HEK293T (cell line): ENCODE measurements at regions not wholly inside any gene's neighbourhood (a gene's known extent, or its start where the extent isn't known, plus 50 kb on each side); places are given as distances from the start of the nearest gene placed in this dataset.
"Not testable (repeated sequence)": the region's sequence is repeated elsewhere in the genome, so short reads cannot be mapped to it uniquely, and the experiment has no call there.

Experiments
- ARNT ChIP-seq: fragments of 450-650 bp; IDR thresholded peaks from 2 replicates; pipeline ENCODE4 v1.6.1; 2017; ENCODE audit warnings: mild to moderate bottlenecking
- BHLHE40 ChIP-seq: fragments of 450-650 bp; IDR thresholded peaks from 2 replicates; pipeline ENCODE4 v1.6.1; 2016; ENCODE audit warnings: mild to moderate bottlenecking, moderate library complexity, borderline replicate concordance
- ELF4 ChIP-seq: fragments of 450-650 bp; IDR thresholded peaks from 2 replicates; pipeline ENCODE4 v1.6.1; 2017; ENCODE audit warnings: antibody characterized with exemption
- FOXA1 ChIP-seq: fragments of 450-650 bp; IDR thresholded peaks from 2 replicates; pipeline ENCODE4 v1.6.1; 2016; ENCODE audit warnings: mild to moderate bottlenecking
- FOXK2 ChIP-seq: fragments of 450-650 bp; IDR thresholded peaks from 2 replicates; pipeline ENCODE4 v1.6.1; 2016; ENCODE audit warnings: mild to moderate bottlenecking
- FOXM1 ChIP-seq: fragments of 450-650 bp; IDR thresholded peaks from 2 replicates; pipeline ENCODE4 v1.6.1; 2017; ENCODE audit warnings: mild to moderate bottlenecking, borderline replicate concordance
- HDGF ChIP-seq: fragments of 450-650 bp; IDR thresholded peaks from 2 replicates; pipeline ENCODE4 v1.6.1; 2017; ENCODE audit warnings: antibody characterized with exemption, borderline replicate concordance
- NFRKB ChIP-seq: fragments of 450-650 bp; IDR thresholded peaks from 2 replicates; pipeline ENCODE4 v1.6.1; 2016; ENCODE audit warnings: mild to moderate bottlenecking, moderate library complexity
- SP1 ChIP-seq: fragments of 450-650 bp; IDR thresholded peaks from 2 replicates; pipeline ENCODE4 v1.6.1; 2017
- SUZ12 ChIP-seq: fragments of 450-650 bp; IDR thresholded peaks from 2 replicates; pipeline ENCODE4 v1.6.1; 2016; ENCODE audit warnings: mild to moderate bottlenecking
- TARDBP ChIP-seq: fragments of 450-650 bp; IDR thresholded peaks from 2 replicates; pipeline ENCODE4 v1.6.1; 2016
- TF ChIP-seq, protein P1 (sequence below): fragments of 450-650 bp; IDR thresholded peaks from 2 replicates; pipeline ENCODE4 v1.6.1; 2016

DNA sequence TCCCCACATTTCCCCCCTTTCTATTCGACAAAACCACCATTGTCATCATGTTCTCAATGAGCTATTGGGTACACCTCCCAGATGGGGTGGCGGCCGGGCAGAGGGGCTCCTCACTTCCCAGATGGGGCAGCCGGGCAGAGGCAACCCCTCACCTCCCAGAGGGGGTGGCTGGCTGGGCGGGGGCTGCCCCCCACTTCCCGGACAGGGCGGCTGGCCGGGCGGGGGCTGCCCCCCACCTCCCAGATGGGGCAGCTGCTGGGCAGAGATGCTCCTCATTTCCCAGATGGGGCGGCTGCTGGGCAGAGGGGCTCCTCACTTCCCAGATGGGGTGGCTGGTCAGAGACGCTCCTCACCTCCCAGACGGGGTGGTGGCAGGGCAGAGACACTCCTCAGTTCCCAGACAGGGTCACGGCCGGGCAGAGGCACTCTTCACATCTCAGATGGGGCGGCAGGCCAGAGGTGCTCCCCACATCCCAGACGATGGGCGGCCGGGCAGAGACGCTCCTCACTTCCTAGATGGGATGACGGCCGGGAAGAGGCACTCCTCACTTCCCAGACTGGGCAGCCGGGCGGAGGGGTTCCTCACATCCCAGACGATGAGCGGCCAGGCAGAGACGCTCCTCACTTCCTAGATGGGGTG is 221.5 kb downstream of the NNT start:
- TF ChIP-seq, protein P1, sequence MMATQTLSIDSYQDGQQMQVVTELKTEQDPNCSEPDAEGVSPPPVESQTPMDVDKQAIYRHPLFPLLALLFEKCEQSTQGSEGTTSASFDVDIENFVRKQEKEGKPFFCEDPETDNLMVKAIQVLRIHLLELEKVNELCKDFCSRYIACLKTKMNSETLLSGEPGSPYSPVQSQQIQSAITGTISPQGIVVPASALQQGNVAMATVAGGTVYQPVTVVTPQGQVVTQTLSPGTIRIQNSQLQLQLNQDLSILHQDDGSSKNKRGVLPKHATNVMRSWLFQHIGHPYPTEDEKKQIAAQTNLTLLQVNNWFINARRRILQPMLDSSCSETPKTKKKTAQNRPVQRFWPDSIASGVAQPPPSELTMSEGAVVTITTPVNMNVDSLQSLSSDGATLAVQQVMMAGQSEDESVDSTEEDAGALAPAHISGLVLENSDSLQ: not testable (repeated sequence)
- not testable (repeated sequence) for TF ChIP-seq BHLHE40, ARNT, FOXM1, FOXA1, SP1, SUZ12, ELF4, NFRKB, FOXK2, HDGF, TARDBP
